GM12872 (cell line): ENCODE measurements at regions not wholly inside any gene's neighbourhood (a gene's known extent, or its start where the extent isn't known, plus 50 kb on each side); places are given as distances from the start of the nearest gene placed in this dataset.

Source experiments
- TF ChIP-seq, protein P1 (sequence below): IDR thresholded peaks from 3 replicates; pipeline ENCODE4 v1.5.1; 2011; ENCODE audit warnings: low read depth, mild to moderate bottlenecking, low read length, moderate library complexity; ENCODE audit not compliant: insufficient read depth

- TF ChIP-seq, protein P1, sequence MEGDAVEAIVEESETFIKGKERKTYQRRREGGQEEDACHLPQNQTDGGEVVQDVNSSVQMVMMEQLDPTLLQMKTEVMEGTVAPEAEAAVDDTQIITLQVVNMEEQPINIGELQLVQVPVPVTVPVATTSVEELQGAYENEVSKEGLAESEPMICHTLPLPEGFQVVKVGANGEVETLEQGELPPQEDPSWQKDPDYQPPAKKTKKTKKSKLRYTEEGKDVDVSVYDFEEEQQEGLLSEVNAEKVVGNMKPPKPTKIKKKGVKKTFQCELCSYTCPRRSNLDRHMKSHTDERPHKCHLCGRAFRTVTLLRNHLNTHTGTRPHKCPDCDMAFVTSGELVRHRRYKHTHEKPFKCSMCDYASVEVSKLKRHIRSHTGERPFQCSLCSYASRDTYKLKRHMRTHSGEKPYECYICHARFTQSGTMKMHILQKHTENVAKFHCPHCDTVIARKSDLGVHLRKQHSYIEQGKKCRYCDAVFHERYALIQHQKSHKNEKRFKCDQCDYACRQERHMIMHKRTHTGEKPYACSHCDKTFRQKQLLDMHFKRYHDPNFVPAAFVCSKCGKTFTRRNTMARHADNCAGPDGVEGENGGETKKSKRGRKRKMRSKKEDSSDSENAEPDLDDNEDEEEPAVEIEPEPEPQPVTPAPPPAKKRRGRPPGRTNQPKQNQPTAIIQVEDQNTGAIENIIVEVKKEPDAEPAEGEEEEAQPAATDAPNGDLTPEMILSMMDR, result no peak
Observed at GRCh38 chr18:60007661-60008060, 107.9 kb downstream of the PMAIP1 start.

DNA sequence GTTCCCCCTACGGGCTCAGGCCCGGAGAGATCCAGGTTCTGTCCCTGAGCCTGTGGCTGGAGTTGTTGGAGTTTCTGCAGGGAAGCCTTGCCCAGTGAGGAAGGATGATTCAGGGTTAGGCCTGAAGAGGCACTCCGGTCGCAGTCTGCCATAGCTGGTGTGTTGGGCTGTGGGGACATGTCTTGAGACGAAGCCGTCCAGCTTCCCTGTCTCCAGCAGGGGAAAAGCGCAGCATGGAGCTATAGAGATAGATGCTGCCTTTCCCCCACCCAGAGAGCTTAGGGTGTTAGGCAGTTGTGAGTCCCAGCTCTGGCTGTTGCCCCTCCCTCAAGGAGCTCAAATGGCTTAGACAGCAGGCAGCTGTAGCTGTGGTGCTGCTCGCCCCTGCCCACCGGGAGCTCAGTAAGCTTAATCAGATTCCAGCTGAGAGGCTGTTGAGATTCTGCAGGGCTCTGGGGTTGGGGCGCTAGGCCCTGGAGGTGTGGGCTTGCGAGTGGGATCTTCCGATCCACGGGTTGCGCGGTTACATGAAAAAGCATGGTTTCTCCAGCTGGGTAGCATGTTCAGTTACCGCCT lies 103.9 kb downstream of the PMAIP1 start:
- TF ChIP-seq, protein P1, result no peak

DNA sequence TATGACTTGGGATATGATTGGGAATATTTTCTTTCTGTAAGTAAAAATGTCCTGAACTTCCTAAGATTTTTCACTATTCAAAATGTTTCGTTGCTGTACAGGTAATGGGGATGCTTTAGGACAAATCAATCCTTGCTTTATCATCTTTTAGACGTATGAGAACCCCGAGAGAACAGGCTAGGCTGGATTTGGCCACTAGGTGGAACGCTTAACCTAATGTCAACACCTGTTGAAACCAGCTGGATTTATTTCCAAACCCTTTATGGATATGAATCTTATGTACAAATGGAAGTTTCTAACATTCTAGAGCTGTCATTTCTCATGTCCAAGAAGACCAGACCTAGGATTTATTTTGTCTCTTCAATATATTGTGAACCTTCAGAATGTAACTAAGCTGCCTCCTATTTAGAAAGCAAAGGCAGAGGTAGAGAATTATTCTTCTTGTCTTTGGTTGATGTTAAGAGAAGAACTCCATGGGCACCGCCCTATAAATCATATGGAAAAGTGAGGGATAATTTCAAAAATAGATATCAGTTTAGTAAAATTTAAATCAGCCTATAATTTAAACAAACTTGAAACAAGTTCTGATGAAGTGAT lies 96.7 kb downstream of the PMAIP1 start:
- TF ChIP-seq, protein P1, result peak; percentile 77

DNA sequence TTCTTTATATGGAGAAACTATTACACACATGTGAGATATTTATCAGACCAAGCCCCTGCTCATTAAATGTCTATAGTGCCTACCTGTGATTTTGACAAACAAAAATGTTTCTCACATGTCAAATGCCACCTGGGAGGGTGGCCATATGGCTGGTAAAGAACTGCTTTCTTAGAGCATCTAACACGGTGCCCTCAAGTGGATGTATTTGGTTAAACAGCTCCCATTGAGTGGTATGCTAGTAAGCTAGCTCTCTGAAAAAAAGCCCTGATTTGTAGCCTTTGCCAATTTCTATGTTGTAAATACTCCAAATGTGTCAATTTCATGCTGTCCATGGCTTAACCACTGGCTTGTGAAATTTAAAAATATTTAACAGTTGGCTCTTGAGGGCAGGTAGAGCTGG lies 94.6 kb downstream of the PMAIP1 start:
- TF ChIP-seq, protein P1, result peak; percentile 49; the same call in 2 of the 3 replicates

DNA sequence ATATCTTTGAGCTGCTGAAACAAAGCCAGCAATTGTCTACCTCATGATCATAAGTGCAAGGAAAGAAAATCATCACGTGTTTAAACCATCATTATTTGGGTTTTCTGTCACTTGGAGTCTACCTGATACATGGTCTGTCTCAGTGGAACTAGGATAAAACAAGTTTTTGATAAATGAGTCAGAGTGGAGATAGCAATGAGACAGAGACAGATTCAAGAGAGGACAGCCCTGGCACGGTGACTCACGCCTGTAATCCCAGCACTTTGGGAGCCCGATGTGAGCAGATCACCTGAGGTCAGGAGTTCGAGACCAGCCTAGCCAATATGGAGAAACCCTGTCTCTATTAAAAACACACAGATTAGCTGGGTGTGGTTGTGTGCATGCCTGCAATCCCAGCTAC lies 93.8 kb downstream of the PMAIP1 start:
- TF ChIP-seq, protein P1, result no peak

DNA sequence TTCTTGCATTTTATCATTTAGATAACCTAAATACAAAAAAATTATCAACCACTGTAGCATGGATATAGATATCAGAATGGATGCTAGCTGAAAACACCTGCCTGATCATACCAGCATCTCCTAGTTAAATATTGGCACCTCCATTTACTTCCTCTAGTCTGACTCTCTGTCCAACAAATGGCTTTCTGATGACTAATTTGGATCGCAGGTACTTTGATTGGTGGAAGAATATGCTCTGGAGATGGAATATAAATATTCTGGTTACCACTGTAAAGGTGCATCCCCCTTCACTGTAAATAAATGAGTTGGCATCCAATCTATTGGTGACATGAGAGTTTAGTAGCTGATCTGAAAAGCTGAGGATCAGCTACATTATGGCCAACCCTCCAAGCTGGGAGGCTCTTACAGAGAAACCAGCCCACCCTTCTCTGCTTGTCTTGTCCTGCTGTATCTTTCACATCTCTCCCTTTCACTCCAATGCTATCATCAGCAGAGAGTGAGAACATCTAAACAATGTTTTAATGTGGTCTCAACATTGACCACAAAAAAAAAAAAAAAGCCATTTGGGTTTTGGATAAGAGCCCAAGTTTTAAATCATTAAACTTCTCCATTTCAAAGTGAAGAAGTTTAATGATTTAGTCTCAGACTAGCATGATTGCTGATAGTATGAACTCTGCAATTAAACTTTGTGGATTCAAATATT lies 90.5 kb downstream of the PMAIP1 start:
- TF ChIP-seq, protein P1, result no peak

GRCh38 chr18:59988098-59988706 lies 88.4 kb downstream of the PMAIP1 start:
- TF ChIP-seq, protein P1, result peak; percentile 79
